ENCODE measurements at regions not wholly inside any gene's neighbourhood (a gene's known extent, or its start where the extent isn't known, plus 50 kb on each side); places are given as distances from the start of the nearest gene placed in this dataset.

DNA sequence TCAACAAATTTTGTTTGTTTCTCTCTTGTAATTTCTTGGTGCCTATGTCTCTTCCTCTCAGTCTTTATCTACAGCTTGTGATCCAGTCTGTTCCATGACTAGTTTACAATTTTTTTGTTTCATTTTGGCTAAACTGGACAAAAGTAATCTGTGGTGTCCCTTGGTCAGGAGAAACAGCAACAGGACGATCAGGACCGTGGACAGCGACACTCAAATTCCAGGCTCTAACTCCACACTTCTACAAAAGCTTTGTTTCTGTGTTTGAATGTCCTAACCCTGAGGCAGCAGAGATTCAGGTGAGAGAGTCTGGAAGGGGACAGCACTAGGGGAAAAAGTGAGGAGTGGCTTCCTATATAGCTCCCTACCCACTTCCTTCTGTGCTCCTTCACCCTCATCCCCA, 593.3 kb upstream of the FANCL start:
- Histone ChIP-seq H3K23ac (ENCODE audit: insufficient read length) (no peak overlapping the region), H3K4me2 (ENCODE audit: insufficient read depth in 1 of 2, low read depth in 2 of 2, low read length in 2 of 2) (no peak overlapping the region), H2BK5ac (ENCODE audit: low read depth, low read length) (no peak overlapping the region), H3K23me2 (ENCODE audit: low read depth, low read length) (no peaks in the 10 kb centered on the region), H2BK120ac (replicated peaks; ENCODE audit: low read depth, low read length) (no peak overlapping the region), H2AFZ (ENCODE audit: low read length) (no peak overlapping the region), H4K5ac (ENCODE audit: insufficient read length, low read depth, low read length) (no peak overlapping the region), H4K8ac (ENCODE audit: extremely low read depth, insufficient read depth, low read length) (no peak overlapping the region), H3K14ac (ENCODE audit: insufficient read length) (no peak overlapping the region), H3K9me3 (ENCODE audit: insufficient read depth in 2 of 2, low read depth in 1 of 2, low read length in 1 of 2) (no peaks in the 10 kb centered on the region), H3K9ac (replicated peaks in 1 of 4; ENCODE audit: extremely low read depth in 1 of 4, low read depth in 3 of 4, low read length in 3 of 4) (no peak overlapping the region), H3K27me3 (replicated peaks in 1 of 4; ENCODE audit: control insufficient read depth in 3 of 4, extremely low read depth in 1 of 4, insufficient read depth in 3 of 4, low read length in 3 of 4) (no peaks in the 10 kb centered on the region), H4K91ac (replicated peaks; ENCODE audit: insufficient read length, low read length) (no peak overlapping the region), H3K36me3 (ENCODE audit: control insufficient read depth in 2 of 4, insufficient read depth in 4 of 4, low read length in 3 of 4) (no peaks in the 10 kb centered on the region), H3K79me2 (ENCODE audit: control insufficient read depth in 1 of 2, insufficient read depth in 2 of 2, low read length in 2 of 2) (no peaks in the 10 kb centered on the region), H2BK12ac (ENCODE audit: low read depth, low read length) (no peak overlapping the region), H2BK15ac (ENCODE audit: low read length) (no peak overlapping the region), H3K18ac (ENCODE audit: extremely low read depth, low read length) (no peak overlapping the region), H3K4ac (replicated peaks; ENCODE audit: insufficient read length, low read depth, low read length) (no peak overlapping the region), H3K56ac (replicated peaks; ENCODE audit: insufficient read length, low read depth, low read length) (no peak overlapping the region), H2AK5ac (ENCODE audit: low read depth, low read length) (no peak overlapping the region), H4K20me1 (replicated peaks in 1 of 2; ENCODE audit: control insufficient read depth in 1 of 2, insufficient read depth in 2 of 2, low read length in 2 of 2) (no peaks in the 10 kb centered on the region), H3K79me1 (ENCODE audit: low read depth, low read length) (no peaks in the 10 kb centered on the region), H3K4me3 (ENCODE audit: extremely low read depth in 1 of 4, insufficient read depth in 2 of 4, low read depth in 3 of 4, low read length in 4 of 4) (no peak overlapping the region), H3K4me1 (replicated peaks in 1 of 4; ENCODE audit: control insufficient read depth in 3 of 4, insufficient read depth in 4 of 4, low read length in 3 of 4) (peaks cover 0 to 10% (median 3%) of the 10 kb centered on the region in 4 experiments; a peak in 4 of 7 replicates), H2BK20ac (ENCODE audit: low read length) (no peak overlapping the region), H3K27ac (ENCODE audit: low read depth, low read length) (no peak overlapping the region)
- DNase-seq (ENCODE audit: low read depth in 1 of 2, low spot score in 2 of 2) (peak in 1 of 2 experiments; percentile 77), FAIRE-seq (peak; percentile 90)
- CTCF ChIA-PET (ENCODE audit: partially characterized antibody), result interaction anchor here (1.0 to 3.3 kb wide), 2 partner anchors 19 to 37 kb away, joined by 3 to 12 read pairs; no protein-coding TSS in a partner anchor
- 29% methylated on average over 3 of the region's 3 CpGs; no CpG with 5 or more reads in 1 of the 2 experiments for WGBS, 2 experiments (ENCODE audit: extremely low coverage in 1 of 2, insufficient coverage in 1 of 2, insufficient read length in 1 of 2, insufficient replicate concordance in 2 of 2, low coverage in 1 of 2, low lambda C conversion rate in 2 of 2, missing lambda C conversion rate in 1 of 2)
- POLR2A ChIA-PET (ENCODE audit: partially characterized antibody), result no interaction called here
- TF ChIP-seq POLR2A (IDR thresholded peaks at IDR 0.05; ENCODE audit: control extremely low read depth in 1 of 2, low read depth in 2 of 2, low read length in 2 of 2), result no peak
